LNCAP (cell line): ENCODE measurements at regions not wholly inside any gene's neighbourhood (a gene's known extent, or its start where the extent isn't known, plus 50 kb on each side); places are given as distances from the start of the nearest gene placed in this dataset.

Experiments used
- TF ChIP-seq, protein P1 (sequence below): fragments of 450-650 bp; IDR thresholded peaks from 2 replicates; pipeline ENCODE4 v1.5.1; 2017; ENCODE audit warnings: mild to moderate bottlenecking

DNA sequence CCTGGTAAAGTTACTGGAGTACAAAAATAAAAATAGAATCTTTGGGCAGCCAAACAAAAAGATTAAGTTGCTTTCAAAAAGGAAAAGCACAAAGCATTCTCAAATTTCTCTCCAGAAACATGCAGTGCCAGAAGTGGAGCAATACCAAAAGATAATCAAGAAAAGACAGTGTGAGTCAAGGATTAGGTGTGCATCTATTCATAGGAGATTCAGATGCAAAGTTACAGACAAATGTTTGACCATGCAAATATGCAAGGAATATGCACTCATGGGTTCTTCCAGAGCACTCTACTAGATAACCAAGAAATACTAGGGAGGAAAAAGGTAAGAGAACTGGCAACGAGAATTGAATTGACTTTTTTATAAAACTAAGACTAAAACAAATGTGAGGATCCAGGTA, 51.8 kb upstream of the CDH20 start:
- TF ChIP-seq, protein P1, sequence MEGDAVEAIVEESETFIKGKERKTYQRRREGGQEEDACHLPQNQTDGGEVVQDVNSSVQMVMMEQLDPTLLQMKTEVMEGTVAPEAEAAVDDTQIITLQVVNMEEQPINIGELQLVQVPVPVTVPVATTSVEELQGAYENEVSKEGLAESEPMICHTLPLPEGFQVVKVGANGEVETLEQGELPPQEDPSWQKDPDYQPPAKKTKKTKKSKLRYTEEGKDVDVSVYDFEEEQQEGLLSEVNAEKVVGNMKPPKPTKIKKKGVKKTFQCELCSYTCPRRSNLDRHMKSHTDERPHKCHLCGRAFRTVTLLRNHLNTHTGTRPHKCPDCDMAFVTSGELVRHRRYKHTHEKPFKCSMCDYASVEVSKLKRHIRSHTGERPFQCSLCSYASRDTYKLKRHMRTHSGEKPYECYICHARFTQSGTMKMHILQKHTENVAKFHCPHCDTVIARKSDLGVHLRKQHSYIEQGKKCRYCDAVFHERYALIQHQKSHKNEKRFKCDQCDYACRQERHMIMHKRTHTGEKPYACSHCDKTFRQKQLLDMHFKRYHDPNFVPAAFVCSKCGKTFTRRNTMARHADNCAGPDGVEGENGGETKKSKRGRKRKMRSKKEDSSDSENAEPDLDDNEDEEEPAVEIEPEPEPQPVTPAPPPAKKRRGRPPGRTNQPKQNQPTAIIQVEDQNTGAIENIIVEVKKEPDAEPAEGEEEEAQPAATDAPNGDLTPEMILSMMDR: no peak

DNA sequence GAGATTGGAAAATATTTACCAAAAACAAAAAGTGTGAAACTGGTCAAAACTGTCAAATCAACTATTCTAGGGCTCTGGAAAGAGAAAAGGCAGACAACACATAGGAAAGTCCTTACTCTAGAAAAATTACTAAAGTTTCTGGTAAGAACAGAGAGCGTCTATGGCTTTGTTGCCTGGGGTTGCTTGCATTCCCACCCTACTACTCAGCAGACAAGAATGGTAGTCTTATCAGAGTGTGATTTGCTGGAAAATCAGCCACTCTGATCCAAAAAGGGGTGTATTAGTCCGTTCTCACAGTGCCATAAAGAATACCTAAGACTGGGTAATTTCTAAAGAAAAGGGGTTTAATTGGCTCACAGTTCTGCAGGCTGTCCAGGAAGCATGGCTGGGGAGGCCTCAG, 50.3 kb upstream of the CDH20 start:
- TF ChIP-seq, protein P1: no peak
